Psoas muscle (tissue), 7 donors: ENCODE measurements at regions not wholly inside any gene's neighbourhood (a gene's known extent, or its start where the extent isn't known, plus 50 kb on each side); places are given as distances from the start of the nearest gene placed in this dataset.

Source experiments
- ATAC-seq, 4 donors: fragments of 200-7000 bp; cut with Tn5 transposase; one replicate each; pipeline ENCODE4 v1.9.1; 2020; ENCODE audit warnings: moderate library complexity in 3 of 4, mild to moderate bottlenecking in 2 of 4
- DNase-seq, 2 donors: peaks; one replicate each; pipeline ENCODE4 v3.0.0-alpha.2; 2020
- H3K27ac ChIP-seq: fragments of 200-600 bp; one replicate; pipeline ENCODE4 v1.8.0; 2022
- H3K27me3 ChIP-seq, 3 donors: fragments of 200-600 bp in 1 of 3; one replicate each; pipeline versions ENCODE4 v1.6.1 to v1.8.0; 2013 to 2022; ENCODE audit warnings: low read length in 2 of 3, mild to moderate bottlenecking in 2 of 3, moderate library complexity in 1 of 3; ENCODE audit not compliant: insufficient read depth in 3 of 3
- H3K36me3 ChIP-seq, 2 donors: fragments of 200-600 bp in 1 of 2; one replicate each; pipeline versions ENCODE4 v1.6.1 to v1.8.0; 2013 to 2022; ENCODE audit warnings: low read depth in 1 of 2, mild to moderate bottlenecking in 1 of 2, moderate library complexity in 1 of 2; ENCODE audit not compliant: insufficient read depth in 1 of 2
- H3K4me1 ChIP-seq: fragments of 200-600 bp; one replicate; pipeline ENCODE4 v1.8.0; 2022
- H3K4me3 ChIP-seq: fragments of 200-600 bp; one replicate; pipeline ENCODE4 v1.8.0; 2022; ENCODE audit warnings: mild to moderate bottlenecking
- H3K9me3 ChIP-seq: fragments of 200-600 bp; one replicate; pipeline ENCODE4 v1.8.0; 2022
- WGBS, 3 donors: extraction: QIAGEN DNeasy Blood & Tissue Kit; methylation state at CpG; one replicate each; pipeline versions ENCODE4 v1.1.6 to v1.1.7; 2013; 5-methylcytosine and 5-hydroxymethylcytosine counted together
- intact Hi-C, 2 donors: fragments of 100-400 bp; cut with DNase I; formaldehyde crosslinking; loops; one replicate each; pipeline versions ENCODE4 v1.11.0 to v1.14.2; 2022
- TF ChIP-seq, protein P1 (sequence below): fragments of 200-600 bp; IDR thresholded peaks from one replicate; pipeline ENCODE4 v1.8.0; 2022; ENCODE audit warnings: antibody characterized with exemption
- donor health status: healthy with polysubstance abuse.
- donor health status: DM: no; HTN: no; CAD: no; lungs with moderate emphysema.
- donor health status: Bipolar disorder and iron deficiency.
- donor health status: healthy.
- donor health status: DM: yes; HTN: yes; CAD: no.
- donor health status: DM: no; HTN: no; CAD: no.
- donor health status: DM: yes; HTN: yes; CAD: no.

DNA sequence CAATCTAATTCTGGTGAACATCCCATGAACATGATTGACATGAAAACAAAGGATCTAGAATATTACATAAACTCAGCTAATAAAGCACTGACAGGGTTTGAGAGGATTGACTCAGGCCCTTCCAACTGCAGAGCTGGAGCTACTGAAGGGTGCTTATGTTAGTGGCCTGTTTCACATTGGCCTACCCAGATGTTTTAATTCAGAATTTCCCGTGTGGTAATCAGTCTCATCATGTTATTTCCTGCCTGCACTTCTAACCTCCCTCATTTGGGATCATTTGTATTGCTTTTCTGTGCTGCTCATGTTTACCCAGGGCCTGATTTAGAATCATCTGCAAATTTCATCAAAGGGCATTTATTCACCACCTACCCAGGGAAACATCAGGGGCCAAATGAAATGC is 270.3 kb downstream of the PLPP3 start:
- peaks cover 5% of the 10 kb centered on the region for H3K9me3 ChIP-seq
- WGBS, 3 donors: 57 to 77% (median 61%) methylated on average over 1 of the region's 1 CpG
- no peaks in the 10 kb centered on the region for H3K27me3 ChIP-seq
- no peaks in the 10 kb centered on the region for H3K4me1 ChIP-seq
- H3K4me3 ChIP-seq: no peak overlapping the region
- TF ChIP-seq, protein P1, sequence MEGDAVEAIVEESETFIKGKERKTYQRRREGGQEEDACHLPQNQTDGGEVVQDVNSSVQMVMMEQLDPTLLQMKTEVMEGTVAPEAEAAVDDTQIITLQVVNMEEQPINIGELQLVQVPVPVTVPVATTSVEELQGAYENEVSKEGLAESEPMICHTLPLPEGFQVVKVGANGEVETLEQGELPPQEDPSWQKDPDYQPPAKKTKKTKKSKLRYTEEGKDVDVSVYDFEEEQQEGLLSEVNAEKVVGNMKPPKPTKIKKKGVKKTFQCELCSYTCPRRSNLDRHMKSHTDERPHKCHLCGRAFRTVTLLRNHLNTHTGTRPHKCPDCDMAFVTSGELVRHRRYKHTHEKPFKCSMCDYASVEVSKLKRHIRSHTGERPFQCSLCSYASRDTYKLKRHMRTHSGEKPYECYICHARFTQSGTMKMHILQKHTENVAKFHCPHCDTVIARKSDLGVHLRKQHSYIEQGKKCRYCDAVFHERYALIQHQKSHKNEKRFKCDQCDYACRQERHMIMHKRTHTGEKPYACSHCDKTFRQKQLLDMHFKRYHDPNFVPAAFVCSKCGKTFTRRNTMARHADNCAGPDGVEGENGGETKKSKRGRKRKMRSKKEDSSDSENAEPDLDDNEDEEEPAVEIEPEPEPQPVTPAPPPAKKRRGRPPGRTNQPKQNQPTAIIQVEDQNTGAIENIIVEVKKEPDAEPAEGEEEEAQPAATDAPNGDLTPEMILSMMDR: no peak
- H3K27ac ChIP-seq: no peak overlapping the region
- no peak for ATAC-seq
- H3K36me3 ChIP-seq: no peaks in the 10 kb centered on the region
- DNase-seq: no peak
- intact Hi-C loops: no loop called here

DNA sequence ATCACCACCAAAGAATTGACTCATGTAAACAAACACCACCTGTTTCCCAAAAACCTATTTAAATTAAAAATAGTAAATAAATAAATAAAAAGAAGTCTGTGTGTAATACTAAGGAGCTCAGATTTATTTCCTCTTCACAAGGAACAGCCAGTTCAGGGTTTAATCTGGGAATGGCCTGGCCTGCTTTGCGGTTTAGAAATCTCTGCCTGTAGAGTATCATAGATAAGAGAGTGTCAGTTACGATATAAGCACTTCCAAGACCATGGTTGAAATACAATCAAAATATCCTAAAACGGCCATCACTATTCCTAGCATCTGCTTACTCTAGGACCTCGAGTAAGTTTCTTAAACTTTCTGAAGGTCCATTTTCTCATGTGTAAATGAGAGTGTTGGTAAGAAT is 274.4 kb downstream of the PLPP3 start:
- H3K4me1 ChIP-seq: no peaks in the 10 kb centered on the region
- TF ChIP-seq, protein P1: no peak
- H3K27me3 ChIP-seq: no peaks in the 10 kb centered on the region
- 44 to 93% (median 73%) methylated on average over 4 of the region's 4 CpGs for WGBS, 3 donors
- H3K9me3 ChIP-seq: no peaks in the 10 kb centered on the region
- H3K27ac ChIP-seq: no peak overlapping the region
- H3K36me3 ChIP-seq: no peaks in the 10 kb centered on the region
- H3K4me3 ChIP-seq: no peak overlapping the region
- no peak for DNase-seq
- ATAC-seq: peak in 2 of 4 donors; percentile 40 to 63
- intact Hi-C loops: no loop called here

DNA sequence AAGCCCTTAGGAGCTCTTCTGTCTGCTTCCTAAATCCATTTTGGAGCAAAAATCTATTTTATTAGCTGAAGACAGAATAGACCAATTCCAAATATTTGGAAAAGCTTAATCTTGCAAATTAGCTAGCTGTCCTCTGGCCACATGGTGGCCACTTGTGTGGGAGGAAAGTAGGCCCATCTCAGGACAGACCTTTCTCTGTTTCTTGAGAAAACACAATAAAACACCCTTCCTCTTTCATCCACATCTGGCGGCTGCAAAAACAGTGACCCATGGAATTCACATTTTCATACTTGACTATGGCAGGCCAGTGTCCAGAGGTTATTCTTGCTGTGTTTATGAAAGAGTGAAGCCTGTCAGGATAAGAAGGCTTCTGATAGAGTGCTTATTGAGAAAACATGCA is 275.6 kb downstream of the PLPP3 start:
- Histone ChIP-seq H3K27me3 (no peaks in the 10 kb centered on the region), H3K27ac (no peak overlapping the region), H3K9me3 (no peaks in the 10 kb centered on the region), H3K4me3 (no peak overlapping the region), H3K4me1 (no peaks in the 10 kb centered on the region), H3K36me3 (no peaks in the 10 kb centered on the region)
- ATAC-seq (no peak), DNase-seq (no peak)
- intact Hi-C loops: no loop called here
- TF ChIP-seq, protein P1: no peak
- WGBS, 3 donors: 75 to 86% (median 78%) methylated on average over 1 of the region's 1 CpG

DNA sequence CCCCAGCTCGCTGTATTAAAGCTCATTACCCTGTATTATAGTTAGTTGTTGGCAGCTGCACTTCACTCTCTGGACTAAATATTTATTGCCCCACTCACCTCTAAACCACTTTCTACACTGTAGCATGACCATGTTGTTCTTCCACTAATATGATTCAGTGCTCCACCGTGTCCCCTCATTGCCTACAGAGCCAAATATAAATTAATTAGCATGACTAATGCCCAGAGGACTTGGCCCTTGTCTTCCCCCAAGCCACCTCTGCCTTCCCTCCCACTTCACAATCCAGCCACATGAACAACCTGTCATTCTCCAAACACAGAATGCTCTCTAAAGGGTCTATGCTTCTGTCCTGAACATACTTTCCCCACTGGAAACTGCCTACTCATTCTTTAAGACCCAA is 276.5 kb downstream of the PLPP3 start:
- no peak overlapping the region for H3K4me3 ChIP-seq
- intact Hi-C loops: no loop called here
- ATAC-seq (peak; percentile 64 to 98 (median 88)), DNase-seq (no peak)
- no peaks in the 10 kb centered on the region for H3K9me3 ChIP-seq
- H3K4me1 ChIP-seq: peaks cover 5% of the 10 kb centered on the region
- TF ChIP-seq, protein P1: no peak
- no peaks in the 10 kb centered on the region for H3K27me3 ChIP-seq
- 54 to 65% (median 61%) methylated on average over 2 of the region's 2 CpGs for WGBS, 3 donors
- no peaks in the 10 kb centered on the region for H3K36me3 ChIP-seq
- no peak overlapping the region for H3K27ac ChIP-seq

DNA sequence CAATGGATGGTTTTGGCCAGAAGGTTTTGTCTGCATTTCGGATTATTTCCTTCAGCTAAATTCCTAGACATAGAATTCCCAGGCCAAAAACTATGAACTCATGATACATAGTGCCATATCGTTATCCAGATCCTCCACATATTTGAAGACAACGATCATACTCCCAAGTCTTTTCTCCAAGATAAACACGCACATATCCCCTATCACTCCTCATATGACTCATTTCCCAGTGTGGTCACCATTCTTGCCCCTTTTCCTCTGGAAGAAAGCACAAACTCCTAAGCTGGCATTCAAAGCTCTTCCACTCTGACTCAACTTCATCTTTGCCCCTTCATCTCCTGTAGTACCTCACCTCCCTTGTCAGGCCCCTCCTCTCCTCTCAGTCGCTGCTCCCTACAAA is 277.6 kb downstream of the PLPP3 start:
- H3K9me3 ChIP-seq: no peaks in the 10 kb centered on the region
- intact Hi-C loops: no loop called here

More for the DNA sequence above, 277.6 kb downstream of the PLPP3 start:
- 76 to 88% (median 86%) methylated on average over 5 of the region's 5 CpGs for WGBS, 3 donors
- H3K27me3 ChIP-seq: no peaks in the 10 kb centered on the region
- TF ChIP-seq, protein P1: no peak
- DNase-seq: no peak
- H3K36me3 ChIP-seq: no peaks in the 10 kb centered on the region
- ATAC-seq: no peak
- H3K4me1 ChIP-seq: peaks cover 8% of the 10 kb centered on the region
- no peak overlapping the region for H3K4me3 ChIP-seq
- no peak overlapping the region for H3K27ac ChIP-seq
